GM13977 (cell line): ENCODE measurements at regions not wholly inside any gene's neighbourhood (a gene's known extent, or its start where the extent isn't known, plus 50 kb on each side); places are given as distances from the start of the nearest gene placed in this dataset.

Experiments
- DNase-seq: peaks from one replicate; pipeline ENCODE4 v3.0.0; 2012; ENCODE audit warnings: low spot score
- in situ Hi-C: fragments of 300-500 bp; cut with MboI; formaldehyde crosslinking; loops from one replicate; pipeline ENCODE4 v1.12.0; 2022; ENCODE audit warnings: low sequenced_read_pairs, low pct_unique_long_range_greater_than_20kb, mixed read lengths, inconsistent platforms; ENCODE audit not compliant: unreplicated experiment
- TF ChIP-seq, protein P1 (sequence below): IDR thresholded peaks from 2 replicates; pipeline ENCODE4 v1.5.1; 2012; ENCODE audit warnings: mild to moderate bottlenecking, control low read depth; ENCODE audit not compliant: insufficient read depth; ENCODE audit errors: extremely low read depth, missing control alignments

GRCh38 chr3:74346896-74347295 lies 267.6 kb downstream of the CNTN3 start:
- no peak for DNase-seq
- in situ Hi-C loops: no loop called here
- TF ChIP-seq, protein P1, sequence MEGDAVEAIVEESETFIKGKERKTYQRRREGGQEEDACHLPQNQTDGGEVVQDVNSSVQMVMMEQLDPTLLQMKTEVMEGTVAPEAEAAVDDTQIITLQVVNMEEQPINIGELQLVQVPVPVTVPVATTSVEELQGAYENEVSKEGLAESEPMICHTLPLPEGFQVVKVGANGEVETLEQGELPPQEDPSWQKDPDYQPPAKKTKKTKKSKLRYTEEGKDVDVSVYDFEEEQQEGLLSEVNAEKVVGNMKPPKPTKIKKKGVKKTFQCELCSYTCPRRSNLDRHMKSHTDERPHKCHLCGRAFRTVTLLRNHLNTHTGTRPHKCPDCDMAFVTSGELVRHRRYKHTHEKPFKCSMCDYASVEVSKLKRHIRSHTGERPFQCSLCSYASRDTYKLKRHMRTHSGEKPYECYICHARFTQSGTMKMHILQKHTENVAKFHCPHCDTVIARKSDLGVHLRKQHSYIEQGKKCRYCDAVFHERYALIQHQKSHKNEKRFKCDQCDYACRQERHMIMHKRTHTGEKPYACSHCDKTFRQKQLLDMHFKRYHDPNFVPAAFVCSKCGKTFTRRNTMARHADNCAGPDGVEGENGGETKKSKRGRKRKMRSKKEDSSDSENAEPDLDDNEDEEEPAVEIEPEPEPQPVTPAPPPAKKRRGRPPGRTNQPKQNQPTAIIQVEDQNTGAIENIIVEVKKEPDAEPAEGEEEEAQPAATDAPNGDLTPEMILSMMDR: no peak

DNA sequence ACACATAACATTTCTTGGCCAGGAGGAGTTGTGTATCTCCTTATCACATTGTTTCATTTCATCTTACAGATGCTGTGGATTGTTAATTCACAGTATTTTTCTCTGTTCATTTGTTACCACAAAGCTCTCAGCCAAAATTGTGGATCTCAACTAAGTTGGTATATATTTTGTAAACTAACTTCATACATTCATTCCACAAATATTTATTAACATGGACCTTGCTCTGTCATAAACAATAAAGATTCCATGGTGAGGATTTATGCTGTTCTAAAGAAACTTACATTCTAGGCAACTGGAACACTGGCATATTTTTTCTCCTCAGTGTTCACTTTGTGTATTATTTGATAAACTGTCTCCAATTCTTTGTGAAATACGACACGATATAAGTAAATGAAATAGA lies 268.8 kb downstream of the CNTN3 start:
- TF ChIP-seq, protein P1: no peak
- DNase-seq: no peak
- in situ Hi-C loops: no loop called here

- in situ Hi-C loops: no loop called here
- TF ChIP-seq, protein P1: no peak
- no peak for DNase-seq
Measured at GRCh38 chr3:74344865-74345440, 269.5 kb downstream of the CNTN3 start.

DNA sequence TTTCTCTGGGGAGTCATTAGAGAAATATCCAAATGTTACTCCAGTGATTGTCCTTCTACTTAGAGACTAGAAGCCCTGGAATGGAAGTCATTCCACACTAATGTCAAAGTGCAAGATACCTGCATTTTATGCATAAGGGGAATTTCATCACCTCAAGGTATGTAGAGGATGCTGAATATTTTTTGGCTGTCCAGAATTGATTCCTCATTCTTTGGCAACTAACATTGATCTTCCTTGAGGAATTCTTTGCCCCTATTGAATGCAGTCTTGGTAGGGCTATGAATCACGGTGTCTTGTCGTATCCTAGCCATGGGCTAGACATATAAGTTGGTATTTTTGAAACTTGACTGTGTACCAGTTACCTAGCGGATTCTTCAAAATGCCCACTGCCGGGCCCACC lies 271.1 kb downstream of the CNTN3 start:
- TF ChIP-seq, protein P1: no peak
- in situ Hi-C loops: no loop called here
- DNase-seq: no peak

DNA sequence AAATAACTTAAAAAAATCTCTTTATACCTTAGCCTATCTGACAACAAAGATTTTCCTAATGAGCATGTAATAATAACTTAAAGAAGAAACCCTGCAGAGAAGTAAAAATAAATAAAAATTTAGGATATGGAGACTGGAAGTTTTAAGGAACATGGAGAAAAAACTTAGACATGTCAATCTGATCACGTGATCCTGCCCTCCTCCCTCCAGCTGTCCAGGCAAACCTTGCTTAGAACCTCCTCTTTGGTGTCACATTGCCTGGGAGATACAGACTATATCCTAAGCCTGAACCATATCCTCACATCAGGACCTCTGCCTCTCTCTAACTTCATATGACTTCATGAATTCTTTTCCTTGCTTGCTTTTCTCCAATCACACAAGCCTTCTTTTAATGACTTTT lies 275.5 kb downstream of the CNTN3 start:
- TF ChIP-seq, protein P1: no peak
- in situ Hi-C loops: no loop called here
- no peak for DNase-seq

GRCh38 chr3:74332165-74332564 lies 282.3 kb downstream of the CNTN3 start:
- TF ChIP-seq, protein P1: no peak
- in situ Hi-C loops: no loop called here
- no peak for DNase-seq

DNA sequence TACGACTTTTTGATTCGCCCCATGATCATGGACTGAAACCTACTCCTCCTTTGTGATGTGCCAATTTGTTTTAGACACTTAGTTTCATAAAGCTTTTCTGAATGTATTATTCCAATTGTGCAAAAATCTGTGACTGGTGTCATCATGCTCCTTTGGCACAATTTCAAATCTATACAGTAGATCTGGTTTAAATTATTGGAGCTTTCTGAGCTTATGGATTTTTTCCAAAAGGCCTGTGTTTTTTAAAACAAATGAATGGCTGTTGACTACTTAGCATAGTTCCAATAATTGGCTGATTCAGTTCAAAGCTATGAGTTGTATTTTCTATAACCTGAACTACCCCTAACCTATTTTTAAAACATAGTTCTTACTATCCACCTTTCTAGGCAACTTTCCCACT lies 282.7 kb downstream of the CNTN3 start:
- no peak for DNase-seq
- TF ChIP-seq, protein P1: no peak
- in situ Hi-C loops: no loop called here
